HEK293 (cell line): ENCODE measurements at regions not wholly inside any gene's neighbourhood (a gene's known extent, or its start where the extent isn't known, plus 50 kb on each side); places are given as distances from the start of the nearest gene placed in this dataset.

Experiments
- CTCF ChIA-PET: fragments of 350-600 bp; formaldehyde crosslinking; extraction: SDS; loops from one replicate; lab custom pipeline; 2021; ENCODE audit warnings: antibody characterized with exemption; lab: Yijun Ruan, JAX
- POLR2A ChIA-PET: fragments of 300-600 bp; formaldehyde crosslinking; extraction: SDS; loops from one replicate; lab custom pipeline; 2020; ENCODE audit warnings: antibody characterized with exemption, inconsistent platforms; lab: Yijun Ruan, JAX
- H3K27ac ChIP-seq: fragments of 200-500 bp; sonication (Bioruptor generic); 2 replicates; pipeline ENCODE4 v1.5.1; 2014; ENCODE audit warnings: low read depth, low read length, control low read depth, inconsistent platforms; ENCODE audit errors: extremely low read depth
- H3K36me3 ChIP-seq, 2 experiments: fragments of 200-500 bp in 1 of 2; sonication (Bioruptor generic) in 1 of 2; 1 replicate in 1 of 2; 2 replicates in 1 of 2; pipeline ENCODE4 v1.5.1; 2014 to 2017; ENCODE audit warnings: inconsistent platforms in 2 of 2, low read length in 2 of 2; ENCODE audit not compliant: control insufficient read depth in 2 of 2, insufficient read depth in 1 of 2
- H3K4me1 ChIP-seq: fragments of 200-500 bp; sonication (Bioruptor generic); 2 replicates; pipeline ENCODE4 v1.5.1; 2014; ENCODE audit warnings: mild to moderate bottlenecking, low read length, inconsistent platforms; ENCODE audit not compliant: control insufficient read depth, insufficient read depth
- H3K4me3 ChIP-seq: 2 replicates; pipeline ENCODE4 v1.5.1; 2011; ENCODE audit warnings: low read depth, mild to moderate bottlenecking, control low read depth, low read length, moderate library complexity
- H3K9me3 ChIP-seq: fragments of 200-500 bp; sonication (Bioruptor generic); 2 replicates; pipeline ENCODE4 v1.5.1; 2014; ENCODE audit warnings: low read depth, low read length, inconsistent platforms; ENCODE audit not compliant: control insufficient read depth, insufficient read depth
- BCL11B ChIP-seq: fragments of 450-650 bp; formaldehyde crosslinking; IDR thresholded peaks from 2 replicates; pipeline ENCODE4 v1.5.1; 2016; ENCODE audit warnings: low read depth, missing biosample characterization, missing genetic modification characterization
- FEZF1 ChIP-seq: fragments of 450-650 bp; formaldehyde crosslinking; IDR thresholded peaks from 2 replicates; pipeline ENCODE4 v1.5.1; 2016; ENCODE audit warnings: missing biosample characterization, missing genetic modification characterization
- PRDM10 ChIP-seq: fragments of 450-650 bp; formaldehyde crosslinking; IDR thresholded peaks from 2 replicates; pipeline ENCODE4 v1.5.1; 2016; ENCODE audit warnings: missing biosample characterization, missing genetic modification characterization
- SETDB1 ChIP-seq: IDR thresholded peaks from one replicate; pipeline ENCODE4 v1.6.1; 2017; ENCODE audit warnings: mild to moderate bottlenecking, low read length, moderate library complexity, mixed read lengths; ENCODE audit not compliant: insufficient read length
- TSHZ1 ChIP-seq: fragments of 450-650 bp; formaldehyde crosslinking; IDR thresholded peaks from 2 replicates; pipeline ENCODE4 v1.5.1; 2016; ENCODE audit warnings: missing biosample characterization, missing genetic modification characterization, borderline replicate concordance
- YY1 ChIP-seq: fragments of 450-650 bp; formaldehyde crosslinking; IDR thresholded peaks from 2 replicates; pipeline ENCODE4 v1.5.1; 2018; ENCODE audit warnings: missing biosample characterization, missing genetic modification characterization
- ZBTB20 ChIP-seq: fragments of 450-650 bp; formaldehyde crosslinking; IDR thresholded peaks from 2 replicates; pipeline ENCODE4 v1.5.1; 2016; ENCODE audit warnings: missing biosample characterization, missing genetic modification characterization
- ZNF121 ChIP-seq: fragments of 450-650 bp; formaldehyde crosslinking; IDR thresholded peaks from 2 replicates; pipeline ENCODE4 v1.5.1; 2016; ENCODE audit warnings: missing biosample characterization, missing genetic modification characterization
- ZNF157 ChIP-seq: fragments of 450-650 bp; formaldehyde crosslinking; IDR thresholded peaks from 2 replicates; pipeline ENCODE4 v1.5.1; 2016; ENCODE audit warnings: missing biosample characterization, missing genetic modification characterization
- ZNF24 ChIP-seq: fragments of 450-650 bp; formaldehyde crosslinking; IDR thresholded peaks from 2 replicates; pipeline ENCODE4 v1.5.1; 2016; ENCODE audit warnings: missing biosample characterization, missing genetic modification characterization
- ZNF266 ChIP-seq: fragments of 450-650 bp; formaldehyde crosslinking; IDR thresholded peaks from 2 replicates; pipeline ENCODE4 v1.5.1; 2016; ENCODE audit warnings: missing biosample characterization, missing genetic modification characterization, low read depth
- ZNF280C ChIP-seq: fragments of 450-650 bp; formaldehyde crosslinking; IDR thresholded peaks from 2 replicates; pipeline ENCODE4 v1.5.1; 2016; ENCODE audit warnings: missing biosample characterization, missing genetic modification characterization
- ZNF362 ChIP-seq: fragments of 450-650 bp; formaldehyde crosslinking; IDR thresholded peaks from 2 replicates; pipeline ENCODE4 v1.5.1; 2016; ENCODE audit warnings: missing biosample characterization, missing genetic modification characterization
- ZNF394 ChIP-seq: fragments of 450-650 bp; formaldehyde crosslinking; IDR thresholded peaks from 2 replicates; pipeline ENCODE4 v1.5.1; 2016; ENCODE audit warnings: missing biosample characterization, missing genetic modification characterization, mild to moderate bottlenecking, moderate library complexity, borderline replicate concordance
- ZNF514 ChIP-seq: fragments of 450-650 bp; formaldehyde crosslinking; IDR thresholded peaks from 2 replicates; pipeline ENCODE4 v1.5.1; 2016; ENCODE audit warnings: missing biosample characterization, missing genetic modification characterization
- ZNF530 ChIP-seq: fragments of 450-650 bp; formaldehyde crosslinking; IDR thresholded peaks from 2 replicates; pipeline ENCODE4 v1.5.1; 2016; ENCODE audit warnings: low read depth, missing biosample characterization, missing genetic modification characterization
- ZNF571 ChIP-seq: fragments of 450-650 bp; formaldehyde crosslinking; IDR thresholded peaks from 2 replicates; pipeline ENCODE4 v1.5.0; 2017; ENCODE audit warnings: missing biosample characterization, missing genetic modification characterization
- ZNF623 ChIP-seq: fragments of 450-650 bp; formaldehyde crosslinking; IDR thresholded peaks from 2 replicates; pipeline ENCODE4 v1.5.1; 2016; ENCODE audit warnings: missing biosample characterization, missing genetic modification characterization
- ZNF629 ChIP-seq: fragments of 450-650 bp; formaldehyde crosslinking; IDR thresholded peaks from 2 replicates; pipeline ENCODE4 v1.5.1; 2017; ENCODE audit warnings: missing biosample characterization, missing genetic modification characterization
- ZNF701 ChIP-seq: fragments of 450-650 bp; formaldehyde crosslinking; IDR thresholded peaks from 2 replicates; pipeline ENCODE4 v1.5.1; 2016; ENCODE audit warnings: missing biosample characterization, missing genetic modification characterization
- ZNF785 ChIP-seq: fragments of 450-650 bp; formaldehyde crosslinking; IDR thresholded peaks from 2 replicates; pipeline ENCODE4 v1.5.1; 2016; ENCODE audit warnings: missing biosample characterization, missing genetic modification characterization
- ZNF791 ChIP-seq: fragments of 450-650 bp; formaldehyde crosslinking; IDR thresholded peaks from 2 replicates; pipeline ENCODE4 v1.5.1; 2016; ENCODE audit warnings: missing biosample characterization, missing genetic modification characterization
- ZNF792 ChIP-seq: fragments of 450-650 bp; formaldehyde crosslinking; IDR thresholded peaks from 2 replicates; pipeline ENCODE4 v1.5.1; 2016; ENCODE audit warnings: missing biosample characterization, missing genetic modification characterization
- ZNF843 ChIP-seq: fragments of 450-650 bp; formaldehyde crosslinking; IDR thresholded peaks from 2 replicates; pipeline ENCODE4 v1.5.1; 2016; ENCODE audit warnings: missing biosample characterization, missing genetic modification characterization

GRCh38 chr3:180401226-180401625 is 200.7 kb upstream of the TTC14 start:
- ChIA-PET CTCF (no interaction called here), POLR2A (no interaction called here)
- no peaks in the 10 kb centered on the region for H3K36me3 ChIP-seq
- no peaks in the 10 kb centered on the region for H3K4me1 ChIP-seq
- no peak overlapping the region for H3K4me3 ChIP-seq
- no peaks in the 10 kb centered on the region for H3K9me3 ChIP-seq
- TF ChIP-seq ZNF280C (tag by site-specific recombination) = no peak
- no peak for TF ChIP-seq ZNF843 (tag by site-specific recombination)
- TF ChIP-seq PRDM10 = no peak
- TF ChIP-seq ZBTB20 (tag by site-specific recombination) = no peak
- TF ChIP-seq YY1 (tag by site-specific recombination) = no peak
- no peak for TF ChIP-seq ZNF623 (tag by site-specific recombination)
- no peak for TF ChIP-seq ZNF394 (tag by site-specific recombination)
- TF ChIP-seq BCL11B = no peak
- TF ChIP-seq ZNF530 (tag by site-specific recombination) = no peak
- no peak for TF ChIP-seq ZNF362 (tag by site-specific recombination)
- no peak for TF ChIP-seq ZNF121 (tag by site-specific recombination)
- H3K27ac ChIP-seq = no peak overlapping the region

- CTCF ChIA-PET = no interaction called here
- H3K9me3 ChIP-seq = no peaks in the 10 kb centered on the region
- H3K27ac ChIP-seq = no peak overlapping the region
- no peak overlapping the region for H3K4me3 ChIP-seq
- no peaks in the 10 kb centered on the region for H3K4me1 ChIP-seq
- no peak for TF ChIP-seq ZNF792
- no peak for TF ChIP-seq ZNF514
- no peak for TF ChIP-seq ZNF701
- no peak for TF ChIP-seq TSHZ1
- no peak for TF ChIP-seq ZNF571 (tag by site-specific recombination)
- no peak for TF ChIP-seq ZNF629 (tag by site-specific recombination)
- no peak for TF ChIP-seq SETDB1
- TF ChIP-seq ZNF157 (tag by site-specific recombination) = no peak
- TF ChIP-seq ZNF266 = no peak
- no peak for TF ChIP-seq ZNF791 (tag by site-specific recombination)
- no peak for TF ChIP-seq ZNF623 (tag by site-specific recombination)
- no peak for TF ChIP-seq ZNF785 (tag by site-specific recombination)
- no peak for TF ChIP-seq ZNF24
- TF ChIP-seq FEZF1 (tag by site-specific recombination) = no peak
- H3K36me3 ChIP-seq = no peaks in the 10 kb centered on the region
- POLR2A ChIA-PET = no interaction called here
These were observed 199.4 kb upstream of the TTC14 start for GRCh38 chr3:180402471-180403073.
